ENCODE measurements at regions not wholly inside any gene's neighbourhood (a gene's known extent, or its start where the extent isn't known, plus 50 kb on each side); places are given as distances from the start of the nearest gene placed in this dataset.

- no peak overlapping the region for H3K9ac ChIP-seq (ENCODE audit: low read length)
- no peaks in the 10 kb centered on the region for H3F3A ChIP-seq (ENCODE audit: insufficient read depth, low read length)
- peaks cover 11% of the 10 kb centered on the region for H3K4me1 ChIP-seq (ENCODE audit: low read length)
- H2AFZ ChIP-seq (ENCODE audit: low read length): no peak overlapping the region
- no peaks in the 10 kb centered on the region for H3K27me3 ChIP-seq (replicated peaks; ENCODE audit: insufficient read depth, low read length)
- no peaks in the 10 kb centered on the region for H3K9me2 ChIP-seq (replicated peaks; ENCODE audit: insufficient read depth, low read length)
- no peak overlapping the region for H3K27ac ChIP-seq (ENCODE audit: low read length)
- DNase-seq: no peak
- no peak overlapping the region for H3K4me3 ChIP-seq (ENCODE audit: low read length)
- no peaks in the 10 kb centered on the region for H3K9me3 ChIP-seq (replicated peaks; ENCODE audit: insufficient read depth, low read length)
- TF ChIP-seq EZH2 (optimal IDR thresholded peaks at IDR 0.05; ENCODE audit: low read depth, low read length): no peak
- TF ChIP-seq EZH2phosphoT487 (IDR thresholded peaks at IDR 0.05; ENCODE audit: low read length): no peak
- no peak for TF ChIP-seq CTCF (IDR thresholded peaks at IDR 0.05; ENCODE audit: low read length)
- H3K79me2 ChIP-seq (ENCODE audit: low read length): no peaks in the 10 kb centered on the region
- no peaks in the 10 kb centered on the region for H4K20me1 ChIP-seq (ENCODE audit: insufficient read depth, low read length)
- H3K36me3 ChIP-seq (replicated peaks; ENCODE audit: insufficient read depth, low read length): no peaks in the 10 kb centered on the region
- no peak overlapping the region for H3K4me2 ChIP-seq (ENCODE audit: low read depth, low read length)
These were observed 60.1 kb upstream of the NEDD4L start for GRCh38 chr18:57983965-57984364.

- H3K4me1 ChIP-seq (ENCODE audit: low read length): peaks cover 11% of the 10 kb centered on the region
- no peaks in the 10 kb centered on the region for H3K9me3 ChIP-seq (replicated peaks; ENCODE audit: insufficient read depth, low read length)
- no peak for TF ChIP-seq EZH2 (optimal IDR thresholded peaks at IDR 0.05; ENCODE audit: low read depth, low read length)
- TF ChIP-seq CTCF (IDR thresholded peaks at IDR 0.05; ENCODE audit: low read length): no peak
- TF ChIP-seq EZH2phosphoT487 (IDR thresholded peaks at IDR 0.05; ENCODE audit: low read length): no peak
- no peaks in the 10 kb centered on the region for H3K27me3 ChIP-seq (replicated peaks; ENCODE audit: insufficient read depth, low read length)
- H2AFZ ChIP-seq (ENCODE audit: low read length): no peak overlapping the region
- no peak overlapping the region for H3K9ac ChIP-seq (ENCODE audit: low read length)
- H3K4me2 ChIP-seq (ENCODE audit: low read depth, low read length): no peak overlapping the region
- no peaks in the 10 kb centered on the region for H3K36me3 ChIP-seq (replicated peaks; ENCODE audit: insufficient read depth, low read length)
- no peaks in the 10 kb centered on the region for H3K79me2 ChIP-seq (ENCODE audit: low read length)
- H3F3A ChIP-seq (ENCODE audit: insufficient read depth, low read length): no peaks in the 10 kb centered on the region
- no peak overlapping the region for H3K4me3 ChIP-seq (ENCODE audit: low read length)
- no peaks in the 10 kb centered on the region for H4K20me1 ChIP-seq (ENCODE audit: insufficient read depth, low read length)
- no peak for DNase-seq
- no peaks in the 10 kb centered on the region for H3K9me2 ChIP-seq (replicated peaks; ENCODE audit: insufficient read depth, low read length)
- H3K27ac ChIP-seq (ENCODE audit: low read length): no peak overlapping the region
These were observed 60.6 kb upstream of the NEDD4L start for GRCh38 chr18:57983472-57983871.

- no peak overlapping the region for H3K27ac ChIP-seq (ENCODE audit: low read length)
- TF ChIP-seq CTCF (IDR thresholded peaks at IDR 0.05; ENCODE audit: low read length) (no peak), EZH2phosphoT487 (IDR thresholded peaks at IDR 0.05; ENCODE audit: low read length) (no peak), EZH2 (optimal IDR thresholded peaks at IDR 0.05; ENCODE audit: low read depth, low read length) (no peak)
- no peaks in the 10 kb centered on the region for H3K27me3 ChIP-seq (replicated peaks; ENCODE audit: insufficient read depth, low read length)
- H3K36me3 ChIP-seq (replicated peaks; ENCODE audit: insufficient read depth, low read length): no peaks in the 10 kb centered on the region
- H3K9me2 ChIP-seq (replicated peaks; ENCODE audit: insufficient read depth, low read length): no peaks in the 10 kb centered on the region
- H2AFZ ChIP-seq (ENCODE audit: low read length): no peak overlapping the region
- H4K20me1 ChIP-seq (ENCODE audit: insufficient read depth, low read length): no peaks in the 10 kb centered on the region
- DNase-seq: no peak
- no peak overlapping the region for H3K9ac ChIP-seq (ENCODE audit: low read length)
- no peaks in the 10 kb centered on the region for H3K9me3 ChIP-seq (replicated peaks; ENCODE audit: insufficient read depth, low read length)
- peaks cover 11% of the 10 kb centered on the region for H3K4me1 ChIP-seq (ENCODE audit: low read length)
- no peak overlapping the region for H3K4me2 ChIP-seq (ENCODE audit: low read depth, low read length)
- no peaks in the 10 kb centered on the region for H3F3A ChIP-seq (ENCODE audit: insufficient read depth, low read length)
- H3K79me2 ChIP-seq (ENCODE audit: low read length): no peaks in the 10 kb centered on the region
- H3K4me3 ChIP-seq (ENCODE audit: low read length): no peak overlapping the region
These were observed 61.5 kb upstream of the NEDD4L start for GRCh38 chr18:57982372-57983021.
